ENCODE measurements at regions not wholly inside any gene's neighbourhood (a gene's known extent, or its start where the extent isn't known, plus 50 kb on each side); places are given as distances from the start of the nearest gene placed in this dataset.

- TF ChIP-seq POLR2A (IDR thresholded peaks at IDR 0.05), result no peak
- TF ChIP-seq EP300 (IDR thresholded peaks at IDR 0.05), result no peak
These were observed 119.5 kb downstream of the RAD51AP2 start for GRCh38 chr2:17398770-17399169.
